ENCODE measurements at regions not wholly inside any gene's neighbourhood (a gene's known extent, or its start where the extent isn't known, plus 50 kb on each side); places are given as distances from the start of the nearest gene placed in this dataset.

- TF ChIP-seq CTCF (IDR thresholded peaks at IDR 0.05) (no peak), EZH2 (IDR thresholded peaks at IDR 0.05; ENCODE audit: borderline replicate concordance, insufficient read depth, low read depth, low read length, poor library complexity, severe bottlenecking) (no peak)
Observed at GRCh38 chr6:144580039-144580438, 294.9 kb downstream of the UTRN start.
